IMR-90 (cell line): ENCODE measurements at regions not wholly inside any gene's neighbourhood (a gene's known extent, or its start where the extent isn't known, plus 50 kb on each side); places are given as distances from the start of the nearest gene placed in this dataset.

ENCODE experiments used
- ATAC-seq: fragments of 200-7000 bp; cut with Tn5 transposase; 2 replicates; pipeline ENCODE4 v1.9.1; 2020; ENCODE audit warnings: low read depth, mild to moderate bottlenecking, moderate library complexity
- BruUV-seq: library from RNA; stranded (reverse); fragments of 400-500 nt; replicated peaks from 2 replicates; lab custom pipeline; 2021; lab: Mats Ljungman, UMichigan
- CTCF ChIA-PET: fragments of 300-600 bp; formaldehyde crosslinking; extraction: SDS; loops from one replicate; lab custom pipeline; 2021; ENCODE audit warnings: antibody characterized with exemption; lab: Yijun Ruan, JAX
- POLR2A ChIA-PET: fragments of 300-600 bp; sonication (Branson Sonifier 250); formaldehyde crosslinking; loops from one replicate; lab custom pipeline; 2022; ENCODE audit warnings: antibody characterized with exemption; ENCODE audit not compliant: unreplicated experiment; lab: Charles Lee
- DNase-seq: peaks from one replicate; pipeline ENCODE4 v3.0.0; 2013
- H2AFZ ChIP-seq: replicated peaks from 2 replicates; pipeline ENCODE3; 2013; ENCODE audit warnings: low read length, mild to moderate bottlenecking; ENCODE audit not compliant: poor library complexity
- H2AK5ac ChIP-seq: 2 replicates; pipeline ENCODE4 v1.6.1; 2013; ENCODE audit warnings: low read depth, low read length, inconsistent platforms
- H2AK9ac ChIP-seq: replicated peaks from 2 replicates; pipeline ENCODE3; 2013; ENCODE audit warnings: mild to moderate bottlenecking, low read depth, low read length, moderate library complexity; ENCODE audit not compliant: poor library complexity
- H2BK120ac ChIP-seq: 2 replicates; pipeline ENCODE4 v1.6.1; 2013; ENCODE audit warnings: low read depth, low read length, inconsistent platforms
- H2BK15ac ChIP-seq: 3 replicates; pipeline ENCODE4 v1.6.1; 2013; ENCODE audit warnings: low read depth, low read length, inconsistent platforms
- H2BK20ac ChIP-seq: 2 replicates; pipeline ENCODE4 v1.6.1; 2013; ENCODE audit warnings: low read depth, mild to moderate bottlenecking, inconsistent platforms, low read length, moderate library complexity
- H2BK5ac ChIP-seq: 2 replicates; pipeline ENCODE4 v1.6.1; 2013; ENCODE audit warnings: mild to moderate bottlenecking, low read depth, low read length, inconsistent platforms; ENCODE audit not compliant: poor library complexity, severe bottlenecking
- H3K14ac ChIP-seq: replicated peaks from 2 replicates; pipeline ENCODE4 v1.6.1; 2013; ENCODE audit warnings: low read depth, low read length, inconsistent platforms
- H3K18ac ChIP-seq: 2 replicates; pipeline ENCODE4 v1.6.1; 2013; ENCODE audit warnings: low read depth, low read length, control low read depth
- H3K23ac ChIP-seq: 2 replicates; pipeline ENCODE4 v1.6.1; 2013; ENCODE audit warnings: low read depth, low read length, inconsistent platforms
- H3K27ac ChIP-seq: 2 replicates; pipeline ENCODE4 v1.5.1; 2013; ENCODE audit warnings: mild to moderate bottlenecking, control low read depth, low read length; ENCODE audit not compliant: insufficient read depth
- H3K27me3 ChIP-seq: 2 replicates; pipeline ENCODE4 v1.6.1; 2013; ENCODE audit warnings: low read length; ENCODE audit not compliant: control insufficient read depth, insufficient read depth
- H3K36me3 ChIP-seq: 2 replicates; pipeline ENCODE4 v1.6.1; 2013; ENCODE audit warnings: low read length, mixed read lengths; ENCODE audit not compliant: control insufficient read depth, insufficient read depth
- H3K4ac ChIP-seq: 2 replicates; pipeline ENCODE4 v1.6.1; 2013; ENCODE audit warnings: low read depth, low read length, inconsistent platforms
- H3K4me1 ChIP-seq: 2 replicates; pipeline ENCODE4 v1.6.1; 2013; ENCODE audit warnings: low read length, mixed read lengths; ENCODE audit not compliant: control insufficient read depth, insufficient read depth
- H3K4me2 ChIP-seq: 2 replicates; pipeline ENCODE4 v1.6.1; 2013; ENCODE audit warnings: low read depth, mild to moderate bottlenecking, control low read depth, low read length, moderate library complexity
- H3K4me3 ChIP-seq: 2 replicates; pipeline ENCODE4 v1.5.1; 2013; ENCODE audit warnings: low read depth, mild to moderate bottlenecking, control low read depth, low read length, moderate library complexity; ENCODE audit not compliant: insufficient read depth
- H3K56ac ChIP-seq: 2 replicates; pipeline ENCODE4 v1.6.1; 2013; ENCODE audit warnings: low read length, inconsistent platforms; ENCODE audit not compliant: insufficient read depth; ENCODE audit errors: extremely low read depth
- H3K79me1 ChIP-seq, 2 experiments: 2 replicates each; pipeline ENCODE4 v1.6.1; 2013; ENCODE audit warnings: low read length in 2 of 2, inconsistent platforms in 1 of 2, low read depth in 1 of 2
- H3K9ac ChIP-seq: 2 replicates; pipeline ENCODE4 v1.6.1; 2013; ENCODE audit warnings: low read depth, low read length, control low read depth
- H3K9me1 ChIP-seq: 2 replicates; pipeline ENCODE4 v1.6.1; 2013; ENCODE audit warnings: low read length, inconsistent platforms; ENCODE audit not compliant: insufficient read depth
- H3K9me3 ChIP-seq: 2 replicates; pipeline ENCODE4 v1.6.1; 2013; ENCODE audit warnings: low read length; ENCODE audit not compliant: control insufficient read depth, insufficient read depth
- H4K20me1 ChIP-seq: 2 replicates; pipeline ENCODE4 v1.6.1; 2013; ENCODE audit warnings: low read length, inconsistent platforms; ENCODE audit not compliant: insufficient read depth
- H4K5ac ChIP-seq: 2 replicates; pipeline ENCODE4 v1.6.1; 2013; ENCODE audit warnings: mild to moderate bottlenecking, low read depth, low read length, control low read depth
- H4K8ac ChIP-seq, 2 experiments: 2 replicates each; pipeline ENCODE4 v1.6.1; 2013; ENCODE audit warnings: low read depth in 2 of 2, low read length in 2 of 2, control low read depth in 1 of 2, inconsistent platforms in 1 of 2
- H4K91ac ChIP-seq: 2 replicates; pipeline ENCODE4 v1.6.1; 2013; ENCODE audit warnings: low read depth, low read length, inconsistent platforms; ENCODE audit not compliant: insufficient read depth
- BHLHE40 ChIP-seq: fragments of 150-350 bp; IDR thresholded peaks from 2 replicates; pipeline ENCODE4 v1.6.1; 2016; ENCODE audit warnings: mild to moderate bottlenecking, low read depth, low read length
- CEBPB ChIP-seq: IDR thresholded peaks from 2 replicates; pipeline ENCODE4 v1.6.1; 2012; ENCODE audit warnings: low read depth, low read length, improper control_type of control experiment
- CHD1 ChIP-seq: IDR thresholded peaks from 2 replicates; pipeline ENCODE4 v1.6.1; 2012; ENCODE audit warnings: low read depth, low read length, improper control_type of control experiment
- MAZ ChIP-seq: IDR thresholded peaks from 2 replicates; pipeline ENCODE4 v1.6.1; 2012; ENCODE audit warnings: low read depth, mild to moderate bottlenecking, low read length, improper control_type of control experiment, moderate library complexity, borderline replicate concordance
- RCOR1 ChIP-seq: IDR thresholded peaks from 2 replicates; pipeline ENCODE4 v1.6.1; 2012; ENCODE audit warnings: mild to moderate bottlenecking, low read length, improper control_type of control experiment; ENCODE audit not compliant: insufficient replicate concordance
- SMC3 ChIP-seq: fragments of 150-350 bp; IDR thresholded peaks from 2 replicates; pipeline ENCODE4 v1.6.1; 2016; ENCODE audit warnings: low read depth, mild to moderate bottlenecking, antibody characterized with exemption, low read length, moderate library complexity
- WGBS, 2 experiments: methylation state at CpG; one replicate each; pipeline versions ENCODE4 v1.1.5 to v1.1.7; 2013; ENCODE audit warnings: missing lambda C conversion rate in 2 of 2; ENCODE audit not compliant: insufficient read length in 1 of 2; ENCODE audit errors: extremely low coverage in 2 of 2; 5-methylcytosine and 5-hydroxymethylcytosine counted together
- dilution Hi-C: fragments of 300-500 bp; cut with HindIII; formaldehyde crosslinking; loops from one replicate; pipeline ENCODE4 v1.14.3; 2018; ENCODE audit warnings: low sequenced_read_pairs; ENCODE audit not compliant: unreplicated experiment
- in situ Hi-C: fragments of 300-500 bp; cut with MboI; formaldehyde crosslinking; loops from 3 replicates; pipeline ENCODE4 v1.14.3; 2019; ENCODE audit warnings: low sequenced_read_pairs, inconsistent platforms, mixed read lengths
- intact Hi-C: fragments of 100-400 bp; cut with micrococcal nuclease; formaldehyde crosslinking; loops from 2 replicates; pipeline ENCODE4 v1.10.0; 2022
- TF ChIP-seq, protein P1 (sequence below): conservative IDR thresholded peaks from 2 replicates; pipeline ENCODE4 v1.5.1; 2012; ENCODE audit warnings: mild to moderate bottlenecking, low read depth, low read length, improper control_type of control experiment

DNA sequence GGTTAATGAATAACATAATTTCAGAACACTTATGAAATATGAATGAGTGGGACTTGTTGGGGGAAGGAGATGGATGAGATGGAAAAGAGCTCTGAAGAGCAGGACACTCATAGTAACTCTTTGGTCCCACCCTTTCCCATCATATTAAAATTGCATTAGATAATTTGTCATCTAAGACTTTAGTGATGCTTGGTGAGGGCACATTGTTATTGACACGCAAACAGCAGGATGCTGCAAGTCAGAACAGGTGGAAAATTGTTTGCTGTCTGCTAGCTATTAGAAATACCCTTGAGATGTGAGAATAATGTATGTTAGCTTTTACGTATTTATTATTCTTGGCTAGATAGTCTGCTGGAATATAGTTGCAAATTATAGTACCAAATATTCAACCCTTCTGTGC is 75.7 kb downstream of the TANC2 start:
- Histone ChIP-seq H3K27me3 (no peaks in the 10 kb centered on the region), H3K18ac (no peak overlapping the region), H2AFZ (no peak overlapping the region), H3K4me2 (no peak overlapping the region), H2BK20ac (no peak overlapping the region), H3K79me1 (peaks cover 17 to 42% of the 10 kb centered on the region in 2 experiments), H2BK15ac (no peak overlapping the region), H4K91ac (no peak overlapping the region), H2BK120ac (no peak overlapping the region), H3K14ac (no peak overlapping the region), H3K9me1 (peaks cover 6% of the 10 kb centered on the region; the same call in 1 of the 2 replicates), H3K4ac (no peak overlapping the region), H4K20me1 (peaks cover 19% of the 10 kb centered on the region), H4K8ac (no peak overlapping the region), H2BK5ac (no peak overlapping the region), H3K4me1 (peaks cover 6% of the 10 kb centered on the region), H3K9me3 (no peaks in the 10 kb centered on the region), H3K36me3 (no peaks in the 10 kb centered on the region), H3K27ac (no peak overlapping the region), H2AK5ac (no peak overlapping the region), H3K23ac (no peak overlapping the region), H3K56ac (no peak overlapping the region), H3K9ac (no peak overlapping the region), H3K4me3 (no peak overlapping the region), H2AK9ac (no peak overlapping the region), H4K5ac (no peak overlapping the region)
- BruUV-seq, result no TSS peak
- ChIA-PET CTCF (no interaction called here), POLR2A (no interaction called here)
- dilution Hi-C loops, result no loop called here
- DNase-seq, result no peak
- TF ChIP-seq CHD1, result no peak
- no peak for TF ChIP-seq RCOR1
- no peak for TF ChIP-seq BHLHE40
- no peak for TF ChIP-seq CEBPB
- TF ChIP-seq SMC3, result no peak
- TF ChIP-seq MAZ, result no peak
- TF ChIP-seq, protein P1, sequence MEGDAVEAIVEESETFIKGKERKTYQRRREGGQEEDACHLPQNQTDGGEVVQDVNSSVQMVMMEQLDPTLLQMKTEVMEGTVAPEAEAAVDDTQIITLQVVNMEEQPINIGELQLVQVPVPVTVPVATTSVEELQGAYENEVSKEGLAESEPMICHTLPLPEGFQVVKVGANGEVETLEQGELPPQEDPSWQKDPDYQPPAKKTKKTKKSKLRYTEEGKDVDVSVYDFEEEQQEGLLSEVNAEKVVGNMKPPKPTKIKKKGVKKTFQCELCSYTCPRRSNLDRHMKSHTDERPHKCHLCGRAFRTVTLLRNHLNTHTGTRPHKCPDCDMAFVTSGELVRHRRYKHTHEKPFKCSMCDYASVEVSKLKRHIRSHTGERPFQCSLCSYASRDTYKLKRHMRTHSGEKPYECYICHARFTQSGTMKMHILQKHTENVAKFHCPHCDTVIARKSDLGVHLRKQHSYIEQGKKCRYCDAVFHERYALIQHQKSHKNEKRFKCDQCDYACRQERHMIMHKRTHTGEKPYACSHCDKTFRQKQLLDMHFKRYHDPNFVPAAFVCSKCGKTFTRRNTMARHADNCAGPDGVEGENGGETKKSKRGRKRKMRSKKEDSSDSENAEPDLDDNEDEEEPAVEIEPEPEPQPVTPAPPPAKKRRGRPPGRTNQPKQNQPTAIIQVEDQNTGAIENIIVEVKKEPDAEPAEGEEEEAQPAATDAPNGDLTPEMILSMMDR, result no peak
- intact Hi-C loops, result no loop called here
- no CpG with 5 or more reads among the region's 2 CpGs for WGBS, 2 experiments
- no peak for ATAC-seq
- in situ Hi-C loops, result no loop called here
